GM19351 (cell line): ENCODE measurements at regions not wholly inside any gene's neighbourhood (a gene's known extent, or its start where the extent isn't known, plus 50 kb on each side); places are given as distances from the start of the nearest gene placed in this dataset.
"Not testable (repeated sequence)": the region's sequence is repeated elsewhere in the genome, so short reads cannot be mapped to it uniquely, and the experiment has no call there.

Source experiments
- ATAC-seq: cut with Tn5 transposase; IDR thresholded peaks from one replicate; pipeline ENCODE4 v1.9.1; 2021; ENCODE audit warnings: mild to moderate bottlenecking, moderate library complexity; ENCODE audit not compliant: unreplicated experiment

GRCh38 chr7:76926416-76926815 is 105.7 kb downstream of the SPDYE17 start:
- not testable (repeated sequence) for ATAC-seq

GRCh38 chr7:76924756-76925155 is 107.4 kb downstream of the SPDYE17 start:
- ATAC-seq = not testable (repeated sequence)

GRCh38 chr7:76918619-76919018 is 113.5 kb downstream of the SPDYE17 start:
- not testable (repeated sequence) for ATAC-seq

GRCh38 chr7:76914361-76914760 is 117.8 kb downstream of the SPDYE17 start:
- ATAC-seq = peak; percentile 54

- not testable (repeated sequence) for ATAC-seq
These were observed 119.9 kb downstream of the SPDYE17 start for GRCh38 chr7:76912011-76912814.

- ATAC-seq = not testable (repeated sequence)
These were observed 127.5 kb downstream of the SPDYE17 start for GRCh38 chr7:76904688-76905087.

- ATAC-seq = not testable (repeated sequence)
These were observed 130.0 kb downstream of the SPDYE17 start for GRCh38 chr7:76901944-76902710.

GRCh38 chr7:76898807-76899206 is 133.4 kb downstream of the SPDYE17 start:
- ATAC-seq = not testable (repeated sequence)

GRCh38 chr7:76897007-76897406 is 135.2 kb downstream of the SPDYE17 start:
- ATAC-seq = not testable (repeated sequence)

GRCh38 chr7:76895696-76896095 is 136.5 kb downstream of the SPDYE17 start:
- ATAC-seq = not testable (repeated sequence)

GRCh38 chr7:76891771-76892170 is 140.4 kb downstream of the SPDYE17 start:
- ATAC-seq = not testable (repeated sequence)

- not testable (repeated sequence) for ATAC-seq
These were observed 152.3 kb downstream of the SPDYE17 start for GRCh38 chr7:76879733-76880288.

- not testable (repeated sequence) for ATAC-seq
These were observed 156.4 kb downstream of the SPDYE17 start for GRCh38 chr7:76875760-76876159.

GRCh38 chr7:76870504-76870808 is 161.7 kb downstream of the SPDYE17 start:
- ATAC-seq = not testable (repeated sequence)

GRCh38 chr7:76867364-76867889 is 164.7 kb downstream of the SPDYE17 start:
- not testable (repeated sequence) for ATAC-seq

GRCh38 chr7:76863150-76863773 is 168.9 kb downstream of the SPDYE17 start:
- ATAC-seq = not testable (repeated sequence)

- ATAC-seq = peak; percentile 41
These were observed 169.9 kb downstream of the SPDYE17 start for GRCh38 chr7:76862241-76862640.

GRCh38 chr7:76859933-76860332 is 172.2 kb downstream of the SPDYE17 start:
- ATAC-seq = not testable (repeated sequence)

- ATAC-seq = not testable (repeated sequence)
These were observed 177.5 kb downstream of the SPDYE17 start for GRCh38 chr7:76854631-76855030.

GRCh38 chr7:76852787-76853584 is 179.2 kb downstream of the SPDYE17 start:
- not testable (repeated sequence) for ATAC-seq
